NCI-H128 (cell line): ENCODE measurements at regions not wholly inside any gene's neighbourhood (a gene's known extent, or its start where the extent isn't known, plus 50 kb on each side); places are given as distances from the start of the nearest gene placed in this dataset.
"Not testable (repeated sequence)": the region's sequence is repeated elsewhere in the genome, so short reads cannot be mapped to it uniquely, and the experiment has no call there.

Experiments used
- DNase-seq: peaks from one replicate; lab custom pipeline; 2025; ENCODE audit not compliant: unreplicated experiment; lab: John Stamatoyannopoulos, UW

GRCh38 chr13:103716718-103717117, 650.5 kb upstream of the SLC10A2 start:
- DNase-seq: no peak

GRCh38 chr13:103715335-103715734, 649.1 kb upstream of the SLC10A2 start:
- DNase-seq: no peak

- DNase-seq: no peak
Observed at GRCh38 chr13:103703246-103703645, 637.0 kb upstream of the SLC10A2 start.

- no peak for DNase-seq
Observed at GRCh38 chr13:103698000-103698399, 631.8 kb upstream of the SLC10A2 start.

GRCh38 chr13:103695320-103695719, 629.1 kb upstream of the SLC10A2 start:
- no peak for DNase-seq

- DNase-seq: no peak
Observed at GRCh38 chr13:103694471-103694870, 628.3 kb upstream of the SLC10A2 start.

GRCh38 chr13:103694033-103694432, 627.8 kb upstream of the SLC10A2 start:
- DNase-seq: no peak

- no peak for DNase-seq
Observed at GRCh38 chr13:103692442-103692841, 626.2 kb upstream of the SLC10A2 start.

- no peak for DNase-seq
Observed at GRCh38 chr13:103676329-103676728, 610.1 kb upstream of the SLC10A2 start.

- DNase-seq: no peak
Observed at GRCh38 chr13:103671547-103671946, 605.3 kb upstream of the SLC10A2 start.

GRCh38 chr13:103663996-103664395, 597.8 kb upstream of the SLC10A2 start:
- no peak for DNase-seq

GRCh38 chr13:103656311-103656710, 590.1 kb upstream of the SLC10A2 start:
- no peak for DNase-seq

- no peak for DNase-seq
Observed at GRCh38 chr13:103640606-103641005, 574.4 kb upstream of the SLC10A2 start.

- DNase-seq: no peak
Observed at GRCh38 chr13:103639326-103639725, 573.1 kb upstream of the SLC10A2 start.

- DNase-seq: no peak
Observed at GRCh38 chr13:103638706-103639105, 572.5 kb upstream of the SLC10A2 start.

GRCh38 chr13:103634066-103634465, 567.8 kb upstream of the SLC10A2 start:
- DNase-seq: no peak

- no peak for DNase-seq
Observed at GRCh38 chr13:103625194-103625593, 559.0 kb upstream of the SLC10A2 start.

GRCh38 chr13:103618151-103618550, 551.9 kb upstream of the SLC10A2 start:
- no peak for DNase-seq

GRCh38 chr13:103615771-103616170, 549.6 kb upstream of the SLC10A2 start:
- no peak for DNase-seq

GRCh38 chr13:103614761-103615160, 548.5 kb upstream of the SLC10A2 start:
- DNase-seq: no peak

- DNase-seq: no peak
Observed at GRCh38 chr13:103607995-103608394, 541.8 kb upstream of the SLC10A2 start.

GRCh38 chr13:103605546-103606326, 539.5 kb upstream of the SLC10A2 start:
- DNase-seq: no peak

- DNase-seq: not testable (repeated sequence)
Observed at GRCh38 chr13:103599870-103600269, 533.7 kb upstream of the SLC10A2 start.
